IMR-90 (cell line): ENCODE measurements at regions not wholly inside any gene's neighbourhood (a gene's known extent, or its start where the extent isn't known, plus 50 kb on each side); places are given as distances from the start of the nearest gene placed in this dataset.

ENCODE experiments used
- ATAC-seq: fragments of 200-7000 bp; cut with Tn5 transposase; 2 replicates; pipeline ENCODE4 v1.9.1; 2020; ENCODE audit warnings: low read depth, mild to moderate bottlenecking, moderate library complexity
- BruUV-seq: library from RNA; stranded (reverse); fragments of 400-500 nt; replicated peaks from 2 replicates; lab custom pipeline; 2021; lab: Mats Ljungman, UMichigan
- CTCF ChIA-PET: fragments of 300-600 bp; formaldehyde crosslinking; extraction: SDS; loops from one replicate; lab custom pipeline; 2021; ENCODE audit warnings: antibody characterized with exemption; lab: Yijun Ruan, JAX
- POLR2A ChIA-PET: fragments of 300-600 bp; sonication (Branson Sonifier 250); formaldehyde crosslinking; loops from one replicate; lab custom pipeline; 2022; ENCODE audit warnings: antibody characterized with exemption; ENCODE audit not compliant: unreplicated experiment; lab: Charles Lee
- DNase-seq: peaks from one replicate; pipeline ENCODE4 v3.0.0; 2013
- H2AFZ ChIP-seq: replicated peaks from 2 replicates; pipeline ENCODE3; 2013; ENCODE audit warnings: low read length, mild to moderate bottlenecking; ENCODE audit not compliant: poor library complexity
- H2AK5ac ChIP-seq: 2 replicates; pipeline ENCODE4 v1.6.1; 2013; ENCODE audit warnings: low read depth, low read length, inconsistent platforms
- H2AK9ac ChIP-seq: replicated peaks from 2 replicates; pipeline ENCODE3; 2013; ENCODE audit warnings: mild to moderate bottlenecking, low read depth, low read length, moderate library complexity; ENCODE audit not compliant: poor library complexity
- H2BK120ac ChIP-seq: 2 replicates; pipeline ENCODE4 v1.6.1; 2013; ENCODE audit warnings: low read depth, low read length, inconsistent platforms
- H2BK15ac ChIP-seq: 3 replicates; pipeline ENCODE4 v1.6.1; 2013; ENCODE audit warnings: low read depth, low read length, inconsistent platforms
- H2BK20ac ChIP-seq: 2 replicates; pipeline ENCODE4 v1.6.1; 2013; ENCODE audit warnings: low read depth, mild to moderate bottlenecking, inconsistent platforms, low read length, moderate library complexity
- H2BK5ac ChIP-seq: 2 replicates; pipeline ENCODE4 v1.6.1; 2013; ENCODE audit warnings: mild to moderate bottlenecking, low read depth, low read length, inconsistent platforms; ENCODE audit not compliant: poor library complexity, severe bottlenecking
- H3K14ac ChIP-seq: replicated peaks from 2 replicates; pipeline ENCODE4 v1.6.1; 2013; ENCODE audit warnings: low read depth, low read length, inconsistent platforms
- H3K18ac ChIP-seq: 2 replicates; pipeline ENCODE4 v1.6.1; 2013; ENCODE audit warnings: low read depth, low read length, control low read depth
- H3K23ac ChIP-seq: 2 replicates; pipeline ENCODE4 v1.6.1; 2013; ENCODE audit warnings: low read depth, low read length, inconsistent platforms
- H3K27ac ChIP-seq: 2 replicates; pipeline ENCODE4 v1.5.1; 2013; ENCODE audit warnings: mild to moderate bottlenecking, control low read depth, low read length; ENCODE audit not compliant: insufficient read depth
- H3K27me3 ChIP-seq: 2 replicates; pipeline ENCODE4 v1.6.1; 2013; ENCODE audit warnings: low read length; ENCODE audit not compliant: control insufficient read depth, insufficient read depth
- H3K36me3 ChIP-seq: 2 replicates; pipeline ENCODE4 v1.6.1; 2013; ENCODE audit warnings: low read length, mixed read lengths; ENCODE audit not compliant: control insufficient read depth, insufficient read depth
- H3K4ac ChIP-seq: 2 replicates; pipeline ENCODE4 v1.6.1; 2013; ENCODE audit warnings: low read depth, low read length, inconsistent platforms
- H3K4me1 ChIP-seq: 2 replicates; pipeline ENCODE4 v1.6.1; 2013; ENCODE audit warnings: low read length, mixed read lengths; ENCODE audit not compliant: control insufficient read depth, insufficient read depth
- H3K4me2 ChIP-seq: 2 replicates; pipeline ENCODE4 v1.6.1; 2013; ENCODE audit warnings: low read depth, mild to moderate bottlenecking, control low read depth, low read length, moderate library complexity
- H3K4me3 ChIP-seq: 2 replicates; pipeline ENCODE4 v1.5.1; 2013; ENCODE audit warnings: low read depth, mild to moderate bottlenecking, control low read depth, low read length, moderate library complexity; ENCODE audit not compliant: insufficient read depth
- H3K56ac ChIP-seq: 2 replicates; pipeline ENCODE4 v1.6.1; 2013; ENCODE audit warnings: low read length, inconsistent platforms; ENCODE audit not compliant: insufficient read depth; ENCODE audit errors: extremely low read depth
- H3K79me1 ChIP-seq, 2 experiments: 2 replicates each; pipeline ENCODE4 v1.6.1; 2013; ENCODE audit warnings: low read length in 2 of 2, inconsistent platforms in 1 of 2, low read depth in 1 of 2
- H3K9ac ChIP-seq: 2 replicates; pipeline ENCODE4 v1.6.1; 2013; ENCODE audit warnings: low read depth, low read length, control low read depth
- H3K9me1 ChIP-seq: 2 replicates; pipeline ENCODE4 v1.6.1; 2013; ENCODE audit warnings: low read length, inconsistent platforms; ENCODE audit not compliant: insufficient read depth
- H3K9me3 ChIP-seq: 2 replicates; pipeline ENCODE4 v1.6.1; 2013; ENCODE audit warnings: low read length; ENCODE audit not compliant: control insufficient read depth, insufficient read depth
- H4K20me1 ChIP-seq: 2 replicates; pipeline ENCODE4 v1.6.1; 2013; ENCODE audit warnings: low read length, inconsistent platforms; ENCODE audit not compliant: insufficient read depth
- H4K5ac ChIP-seq: 2 replicates; pipeline ENCODE4 v1.6.1; 2013; ENCODE audit warnings: mild to moderate bottlenecking, low read depth, low read length, control low read depth
- H4K8ac ChIP-seq, 2 experiments: 2 replicates each; pipeline ENCODE4 v1.6.1; 2013; ENCODE audit warnings: low read depth in 2 of 2, low read length in 2 of 2, control low read depth in 1 of 2, inconsistent platforms in 1 of 2
- H4K91ac ChIP-seq: 2 replicates; pipeline ENCODE4 v1.6.1; 2013; ENCODE audit warnings: low read depth, low read length, inconsistent platforms; ENCODE audit not compliant: insufficient read depth
- BHLHE40 ChIP-seq: fragments of 150-350 bp; IDR thresholded peaks from 2 replicates; pipeline ENCODE4 v1.6.1; 2016; ENCODE audit warnings: mild to moderate bottlenecking, low read depth, low read length
- CEBPB ChIP-seq: IDR thresholded peaks from 2 replicates; pipeline ENCODE4 v1.6.1; 2012; ENCODE audit warnings: low read depth, low read length, improper control_type of control experiment
- CHD1 ChIP-seq: IDR thresholded peaks from 2 replicates; pipeline ENCODE4 v1.6.1; 2012; ENCODE audit warnings: low read depth, low read length, improper control_type of control experiment
- CTCF ChIP-seq: conservative IDR thresholded peaks from 2 replicates; pipeline ENCODE4 v1.5.1; 2012; ENCODE audit warnings: mild to moderate bottlenecking, low read depth, low read length, improper control_type of control experiment
- FOS ChIP-seq: fragments of 150-350 bp; IDR thresholded peaks from 2 replicates; pipeline ENCODE4 v1.6.1; 2016; ENCODE audit warnings: low read depth, low read length
- MAFK ChIP-seq: IDR thresholded peaks from 2 replicates; pipeline ENCODE4 v1.6.1; 2012; ENCODE audit warnings: low read depth, low read length, improper control_type of control experiment
- MXI1 ChIP-seq: IDR thresholded peaks from 2 replicates; pipeline ENCODE4 v1.6.1; 2012; ENCODE audit warnings: low read depth, mild to moderate bottlenecking, low read length, moderate library complexity, borderline replicate concordance
- NFE2L2 ChIP-seq: fragments of 150-350 bp; IDR thresholded peaks from 2 replicates; pipeline ENCODE4 v1.6.1; 2016; ENCODE audit warnings: low read depth, mild to moderate bottlenecking, low read length
- POLR2A ChIP-seq: IDR thresholded peaks from 2 replicates; pipeline ENCODE4 v1.6.1; 2012; ENCODE audit warnings: mild to moderate bottlenecking, low read depth, low read length
- RCOR1 ChIP-seq: IDR thresholded peaks from 2 replicates; pipeline ENCODE4 v1.6.1; 2012; ENCODE audit warnings: mild to moderate bottlenecking, low read length, improper control_type of control experiment; ENCODE audit not compliant: insufficient replicate concordance
- RFX5 ChIP-seq: IDR thresholded peaks from 2 replicates; pipeline ENCODE4 v1.8.0; 2012; ENCODE audit warnings: low read depth, mild to moderate bottlenecking, low read length, moderate library complexity
- SMC3 ChIP-seq: fragments of 150-350 bp; IDR thresholded peaks from 2 replicates; pipeline ENCODE4 v1.6.1; 2016; ENCODE audit warnings: low read depth, mild to moderate bottlenecking, antibody characterized with exemption, low read length, moderate library complexity
- USF2 ChIP-seq: fragments of 150-350 bp; IDR thresholded peaks from 2 replicates; pipeline ENCODE4 v1.6.1; 2017; ENCODE audit warnings: mild to moderate bottlenecking, antibody characterized with exemption, low read length, low read depth
- WGBS, 2 experiments: methylation state at CpG; one replicate each; pipeline versions ENCODE4 v1.1.5 to v1.1.7; 2013; ENCODE audit warnings: missing lambda C conversion rate in 2 of 2; ENCODE audit not compliant: insufficient read length in 1 of 2; ENCODE audit errors: extremely low coverage in 2 of 2; 5-methylcytosine and 5-hydroxymethylcytosine counted together
- dilution Hi-C: fragments of 300-500 bp; cut with HindIII; formaldehyde crosslinking; loops from one replicate; pipeline ENCODE4 v1.14.3; 2018; ENCODE audit warnings: low sequenced_read_pairs; ENCODE audit not compliant: unreplicated experiment
- in situ Hi-C: fragments of 300-500 bp; cut with MboI; formaldehyde crosslinking; loops from 3 replicates; pipeline ENCODE4 v1.14.3; 2019; ENCODE audit warnings: low sequenced_read_pairs, inconsistent platforms, mixed read lengths
- intact Hi-C: fragments of 100-400 bp; cut with micrococcal nuclease; formaldehyde crosslinking; loops from 2 replicates; pipeline ENCODE4 v1.10.0; 2022
- TF ChIP-seq, protein P1 (sequence below): fragments of 150-350 bp; IDR thresholded peaks from 2 replicates; pipeline ENCODE4 v1.6.1; 2016; ENCODE audit warnings: low read depth, mild to moderate bottlenecking, low read length, moderate library complexity, borderline replicate concordance

- no peak overlapping the region for H2BK15ac ChIP-seq
Measured at GRCh38 chr2:13669607-13670006, 952.9 kb downstream of the TRIB2 start.

More at GRCh38 chr2:13669607-13670006, 952.9 kb downstream of the TRIB2 start:
- Histone ChIP-seq H3K27me3 (no peaks in the 10 kb centered on the region), H2AFZ (no peak overlapping the region), H2AK5ac (no peak overlapping the region), H3K14ac (no peak overlapping the region), H3K4me1 (no peaks in the 10 kb centered on the region), H3K27ac (no peak overlapping the region), H4K5ac (no peak overlapping the region), H3K18ac (no peak overlapping the region), H2BK5ac (no peak overlapping the region), H3K9ac (no peak overlapping the region), H2BK120ac (no peak overlapping the region), H3K9me3 (peaks cover 5% of the 10 kb centered on the region), H3K4me3 (no peak overlapping the region), H3K4ac (no peak overlapping the region), H4K91ac (no peak overlapping the region), H4K20me1 (no peaks in the 10 kb centered on the region), H2AK9ac (no peak overlapping the region), H2BK20ac (no peak overlapping the region), H4K8ac (no peak overlapping the region), H3K36me3 (no peaks in the 10 kb centered on the region), H3K23ac (no peak overlapping the region), H3K56ac (no peak overlapping the region), H3K4me2 (no peak overlapping the region), H3K79me1 (no peaks in the 10 kb centered on the region), H3K9me1 (no peaks in the 10 kb centered on the region)
- BruUV-seq: no TSS peak
- CTCF ChIA-PET: interaction anchor here (0.7 kb wide), 1 partner anchor 1517 kb away, joined by 3 read pairs; no protein-coding TSS in a partner anchor
- POLR2A ChIA-PET: no interaction called here
- dilution Hi-C loops: no loop called here
- intact Hi-C loops: no loop called here
- TF ChIP-seq MAFK: no peak
- no peak for TF ChIP-seq BHLHE40
- TF ChIP-seq USF2: no peak
- no peak for TF ChIP-seq CEBPB
- no peak for TF ChIP-seq FOS
- no peak for TF ChIP-seq POLR2A
- no peak for TF ChIP-seq RFX5
- no peak for TF ChIP-seq NFE2L2
- no peak for TF ChIP-seq SMC3
- TF ChIP-seq MXI1: no peak
- TF ChIP-seq, protein P1, sequence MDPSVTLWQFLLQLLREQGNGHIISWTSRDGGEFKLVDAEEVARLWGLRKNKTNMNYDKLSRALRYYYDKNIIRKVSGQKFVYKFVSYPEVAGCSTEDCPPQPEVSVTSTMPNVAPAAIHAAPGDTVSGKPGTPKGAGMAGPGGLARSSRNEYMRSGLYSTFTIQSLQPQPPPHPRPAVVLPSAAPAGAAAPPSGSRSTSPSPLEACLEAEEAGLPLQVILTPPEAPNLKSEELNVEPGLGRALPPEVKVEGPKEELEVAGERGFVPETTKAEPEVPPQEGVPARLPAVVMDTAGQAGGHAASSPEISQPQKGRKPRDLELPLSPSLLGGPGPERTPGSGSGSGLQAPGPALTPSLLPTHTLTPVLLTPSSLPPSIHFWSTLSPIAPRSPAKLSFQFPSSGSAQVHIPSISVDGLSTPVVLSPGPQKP: no peak
- no peak for TF ChIP-seq CHD1
- no peak for TF ChIP-seq CTCF
- TF ChIP-seq RCOR1: no peak
- in situ Hi-C loops: no loop called here
- no peak for DNase-seq
- no peak for ATAC-seq
- WGBS, 2 experiments: no CpG with 5 or more reads among the region's 3 CpGs
